Thyroid gland (tissue), 4 donors: ENCODE measurements at regions not wholly inside any gene's neighbourhood (a gene's known extent, or its start where the extent isn't known, plus 50 kb on each side); places are given as distances from the start of the nearest gene placed in this dataset.

Source experiments
- POLR2A ChIP-seq, 2 donors: fragments of 450-650 bp; IDR thresholded peaks; one replicate each; pipeline ENCODE4 v1.6.1; 2017; ENCODE audit warnings: antibody characterized with exemption in 2 of 2, mild to moderate bottlenecking in 2 of 2, moderate library complexity in 1 of 2
- TF ChIP-seq, protein P1 (sequence below), 6 experiments: fragments of 200-600 bp in 3 of 6; fragments of 450-650 bp in 3 of 6; sonication (generic) in 3 of 6; IDR thresholded peaks; one replicate each; pipeline ENCODE4 v1.5.1; 2016 to 2019; ENCODE audit warnings: antibody characterized with exemption in 6 of 6, mild to moderate bottlenecking in 2 of 6, inconsistent platforms in 1 of 6, moderate library complexity in 1 of 6

- TF ChIP-seq, protein P1, sequence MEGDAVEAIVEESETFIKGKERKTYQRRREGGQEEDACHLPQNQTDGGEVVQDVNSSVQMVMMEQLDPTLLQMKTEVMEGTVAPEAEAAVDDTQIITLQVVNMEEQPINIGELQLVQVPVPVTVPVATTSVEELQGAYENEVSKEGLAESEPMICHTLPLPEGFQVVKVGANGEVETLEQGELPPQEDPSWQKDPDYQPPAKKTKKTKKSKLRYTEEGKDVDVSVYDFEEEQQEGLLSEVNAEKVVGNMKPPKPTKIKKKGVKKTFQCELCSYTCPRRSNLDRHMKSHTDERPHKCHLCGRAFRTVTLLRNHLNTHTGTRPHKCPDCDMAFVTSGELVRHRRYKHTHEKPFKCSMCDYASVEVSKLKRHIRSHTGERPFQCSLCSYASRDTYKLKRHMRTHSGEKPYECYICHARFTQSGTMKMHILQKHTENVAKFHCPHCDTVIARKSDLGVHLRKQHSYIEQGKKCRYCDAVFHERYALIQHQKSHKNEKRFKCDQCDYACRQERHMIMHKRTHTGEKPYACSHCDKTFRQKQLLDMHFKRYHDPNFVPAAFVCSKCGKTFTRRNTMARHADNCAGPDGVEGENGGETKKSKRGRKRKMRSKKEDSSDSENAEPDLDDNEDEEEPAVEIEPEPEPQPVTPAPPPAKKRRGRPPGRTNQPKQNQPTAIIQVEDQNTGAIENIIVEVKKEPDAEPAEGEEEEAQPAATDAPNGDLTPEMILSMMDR (IDR thresholded peaks at IDR 0.05): no peak
- no peak for TF ChIP-seq POLR2A (IDR thresholded peaks at IDR 0.05)
These were observed 334.7 kb upstream of the POU3F1 start for GRCh38 chr1:38381256-38381655.
